Heart right ventricle (tissue), 16 donors: ENCODE measurements at regions not wholly inside any gene's neighbourhood (a gene's known extent, or its start where the extent isn't known, plus 50 kb on each side); places are given as distances from the start of the nearest gene placed in this dataset.

Experiments
- ATAC-seq, 8 donors: fragments of 200-7000 bp; cut with Tn5 transposase; one replicate each; pipeline ENCODE4 v1.9.1; 2020; ENCODE audit warnings: mild to moderate bottlenecking in 8 of 8, moderate library complexity in 8 of 8, moderate number of reproducible peaks in 1 of 8
- DNase-seq, 2 donors: peaks; one replicate each; pipeline ENCODE4 v3.0.0-alpha.2; 2020
- H3K27ac ChIP-seq, 10 donors: fragments of 200-600 bp; sonication (generic) in 2 of 10; one replicate each; pipeline versions ENCODE4 v1.5.0 to v1.8.0; 2020 to 2022; ENCODE audit warnings: mild to moderate bottlenecking in 3 of 10
- H3K27me3 ChIP-seq, 7 donors: fragments of 200-600 bp; one replicate each; pipeline ENCODE4 v1.8.0; 2021 to 2022; ENCODE audit warnings: mild to moderate bottlenecking in 2 of 7
- H3K36me3 ChIP-seq, 9 donors: fragments of 200-600 bp; sonication (generic) in 1 of 9; one replicate each; pipeline versions ENCODE4 v1.5.0 to v1.8.0; 2020 to 2022; ENCODE audit warnings: mild to moderate bottlenecking in 2 of 9
- H3K4me1 ChIP-seq, 9 donors: fragments of 200-600 bp; sonication (generic) in 1 of 9; one replicate each; pipeline versions ENCODE4 v1.5.0 to v1.8.0; 2020 to 2022; ENCODE audit warnings: mild to moderate bottlenecking in 4 of 9
- H3K4me3 ChIP-seq, 10 donors: fragments of 200-600 bp; sonication (generic) in 2 of 10; one replicate each; pipeline versions ENCODE4 v1.5.0 to v1.8.0; 2020 to 2022; ENCODE audit warnings: mild to moderate bottlenecking in 7 of 10, moderate library complexity in 2 of 10
- H3K9me3 ChIP-seq, 11 donors: fragments of 200-600 bp in 10 of 11; sonication (generic) in 2 of 11; one replicate each; pipeline versions ENCODE4 v1.5.0 to v1.8.0; 2013 to 2022; ENCODE audit warnings: mild to moderate bottlenecking in 2 of 11, control low read depth in 1 of 11, moderate library complexity in 1 of 11
- CTCF ChIP-seq, 9 donors: fragments of 200-600 bp; sonication (generic) in 2 of 9; IDR thresholded peaks; one replicate each; pipeline versions ENCODE4 v1.5.0 to v1.8.0; 2021 to 2022; ENCODE audit warnings: antibody characterized with exemption in 9 of 9, mild to moderate bottlenecking in 5 of 9, moderate library complexity in 1 of 9
- WGBS, 2 donors: extraction: QIAGEN DNeasy Blood & Tissue Kit; methylation state at CpG; one replicate each; pipeline ENCODE4 v1.1.7; 2013; ENCODE audit warnings: inconsistent platforms in 1 of 2; 5-methylcytosine and 5-hydroxymethylcytosine counted together
- intact Hi-C, 10 donors: fragments of 100-400 bp; cut with DNase I; formaldehyde crosslinking; loops; one replicate each; pipeline versions ENCODE4 v1.11.1 to v1.14.2; 2022
- donor health status: Arrhythmogenic right ventricular cardiomyopathy.
- donor health status: ischemic (EF 13 %, LVEDD 7.1; RV severe dilation, severe dysfunction).
- donor health status: healthy with polysubstance abuse.
- donor health status: DM: no; HTN: yes; CAD: no.
- donor health status: DM: no; HTN: no; CAD: no.
- donor health status: ischemic (EF 25% LVEDD 6.9; RV normal size, moderate dysfunction).
- donor health status: ischemic (EF 25% LVEDD 5.7; RV mildly dilated, moderate dysfunction).
- donor health status: healthy.
- donor health status: DM: yes; HTN: yes; CAD: no.
- donor health status: Ischemic cardiomyopathy.
- donor health status: ischemic (EF 35%, LVEDD 5.7; RV mildly dilated, moderate dysfunction).
- donor health status: nonischemic (EF 11% LVEDD 7.7; RV severe dilation, severe dysfunction).
- donor health status: DM: yes; HTN: yes; CAD: no.
- donor health status: PGD.
- donor health status: ischemic (EF 29% LVEDD 5.4; RV normal size, mild dysfunction).
- donor health status: nonischemic (EF 23%, LVEDD 6.1; RV moderate dilation, normal function).

- ATAC-seq (no peak), DNase-seq (no peak)
- no peak for TF ChIP-seq CTCF (IDR thresholded peaks at IDR 0.05)
- intact Hi-C loops: no loop called here
- no peaks in the 10 kb centered on the region for H3K27me3 ChIP-seq
- H3K4me1 ChIP-seq: no peaks in the 10 kb centered on the region
- no peak overlapping the region for H3K4me3 ChIP-seq
- no peak overlapping the region for H3K27ac ChIP-seq
- 61 to 65% methylated on average over 2 of the region's 2 CpGs for WGBS, 2 donors
- no peaks in the 10 kb centered on the region for H3K9me3 ChIP-seq
- H3K36me3 ChIP-seq: no peaks in the 10 kb centered on the region
These were observed 1255.4 kb upstream of the SPRY2 start for GRCh38 chr13:81596224-81596753.

GRCh38 chr13:81591528-81592220 lies 1250.7 kb upstream of the SPRY2 start:
- intact Hi-C loops: no loop called here
- no peaks in the 10 kb centered on the region for H3K36me3 ChIP-seq
- DNase-seq (no peak), ATAC-seq (no peak)
- no peaks in the 10 kb centered on the region for H3K27me3 ChIP-seq
- H3K4me1 ChIP-seq: no peaks in the 10 kb centered on the region
- H3K9me3 ChIP-seq: no peaks in the 10 kb centered on the region
- no peak overlapping the region for H3K4me3 ChIP-seq
- 80 to 81% methylated on average over 3 of the region's 3 CpGs for WGBS, 2 donors
- TF ChIP-seq CTCF (IDR thresholded peaks at IDR 0.05): no peak
- no peak overlapping the region for H3K27ac ChIP-seq

DNA sequence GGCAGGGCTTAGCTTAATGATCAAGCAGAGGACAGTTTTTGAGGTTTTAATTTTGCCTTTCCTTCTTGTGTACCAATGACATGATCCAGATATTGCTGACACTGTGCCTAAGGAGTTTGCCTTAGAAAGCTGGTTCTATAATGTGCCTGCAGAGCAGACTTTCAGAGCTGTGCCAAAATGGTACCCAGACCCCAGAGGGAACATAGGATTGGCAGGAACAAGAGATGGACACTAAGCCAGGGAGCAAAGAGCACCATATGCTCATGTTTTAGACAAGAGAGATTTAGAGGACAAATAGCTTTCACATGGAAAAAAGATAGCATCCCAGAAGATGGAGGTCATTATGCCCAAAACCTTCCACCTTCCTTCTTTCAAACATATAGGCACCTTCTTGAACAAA lies 1241.5 kb upstream of the SPRY2 start:
- Histone ChIP-seq H3K36me3 (no peaks in the 10 kb centered on the region), H3K4me1 (no peaks in the 10 kb centered on the region), H3K27me3 (no peaks in the 10 kb centered on the region), H3K9me3 (no peaks in the 10 kb centered on the region), H3K27ac (no peak overlapping the region), H3K4me3 (no peak overlapping the region)
- ATAC-seq (no peak), DNase-seq (no peak)
- no peak for TF ChIP-seq CTCF (IDR thresholded peaks at IDR 0.05)
- intact Hi-C loops: no loop called here

DNA sequence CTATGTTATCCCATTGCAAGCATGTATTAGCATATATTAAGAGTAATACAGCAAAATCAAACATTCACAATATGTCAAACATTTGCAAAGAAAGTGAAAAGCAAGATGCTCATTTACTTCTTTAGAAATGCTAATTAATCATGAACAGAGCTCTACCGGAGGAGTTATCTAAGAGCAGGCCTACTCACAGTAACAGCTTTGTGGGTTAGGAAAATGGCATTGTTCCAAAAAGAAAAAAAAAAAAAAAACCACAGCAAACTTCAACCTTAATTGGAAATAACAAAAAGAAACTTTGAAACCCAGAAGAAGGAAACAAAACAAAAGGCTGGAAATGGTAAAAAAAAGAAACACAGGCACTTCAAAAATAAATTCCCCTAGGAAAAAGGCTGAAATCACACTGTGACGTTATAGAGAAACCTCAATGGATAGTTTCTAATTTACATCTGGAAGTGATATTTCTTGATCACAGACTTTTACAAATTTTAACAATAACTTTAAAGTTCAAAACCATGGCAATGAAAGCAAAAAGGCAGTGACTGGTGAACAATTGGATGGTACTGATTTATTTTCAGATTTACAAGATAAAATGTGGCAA lies 1236.8 kb upstream of the SPRY2 start:
- ATAC-seq (no peak), DNase-seq (no peak)
- Histone ChIP-seq H3K4me1 (no peaks in the 10 kb centered on the region), H3K4me3 (no peak overlapping the region), H3K27ac (no peak overlapping the region), H3K9me3 (no peaks in the 10 kb centered on the region), H3K27me3 (no peaks in the 10 kb centered on the region), H3K36me3 (no peaks in the 10 kb centered on the region)
- no peak for TF ChIP-seq CTCF (IDR thresholded peaks at IDR 0.05)
- intact Hi-C loops: no loop called here
- 19 to 32% methylated on average over 2 of the region's 2 CpGs for WGBS, 2 donors
